ENCODE measurements at regions not wholly inside any gene's neighbourhood (a gene's known extent, or its start where the extent isn't known, plus 50 kb on each side); places are given as distances from the start of the nearest gene placed in this dataset.
A peak's percentile ranks its signal among the peaks of the same experiment; 100 is the strongest.
"Not testable (repeated sequence)": the region's sequence is repeated elsewhere in the genome, so short reads cannot be mapped to it uniquely, and the experiment has no call there.

GRCh38 chr1:198408716-198409115 is 131.8 kb downstream of the ATP6V1G3 start:
- DNase-seq = no peak

- not testable (repeated sequence) for DNase-seq
These were observed 135.8 kb downstream of the ATP6V1G3 start for GRCh38 chr1:198404632-198405031.

GRCh38 chr1:198400063-198400462 is 140.4 kb downstream of the ATP6V1G3 start:
- DNase-seq = no peak

- DNase-seq = no peak
These were observed 141.0 kb downstream of the ATP6V1G3 start for GRCh38 chr1:198399452-198399851.

- no peak for DNase-seq
These were observed 143.2 kb downstream of the ATP6V1G3 start for GRCh38 chr1:198397208-198397808.

- DNase-seq = no peak
These were observed 149.0 kb downstream of the ATP6V1G3 start for GRCh38 chr1:198391393-198392020.

- no peak for DNase-seq
These were observed 152.9 kb downstream of the ATP6V1G3 start for GRCh38 chr1:198387587-198387986.

- DNase-seq = no peak
These were observed 160.2 kb downstream of the ATP6V1G3 start for GRCh38 chr1:198380275-198380674.

- DNase-seq = no peak
These were observed 162.8 kb downstream of the ATP6V1G3 start for GRCh38 chr1:198377702-198378101.

GRCh38 chr1:198374288-198374687 is 166.2 kb downstream of the ATP6V1G3 start:
- DNase-seq = no peak

GRCh38 chr1:198373376-198373775 is 167.1 kb downstream of the ATP6V1G3 start:
- peak; percentile 53 for DNase-seq

All from NCI-H226 (cell line).